UCSD-AML1 (cell line): ENCODE measurements at regions not wholly inside any gene's neighbourhood (a gene's known extent, or its start where the extent isn't known, plus 50 kb on each side); places are given as distances from the start of the nearest gene placed in this dataset.
A peak's percentile ranks its signal among the peaks of the same experiment; 100 is the strongest.
"Not testable (repeated sequence)": the region's sequence is repeated elsewhere in the genome, so short reads cannot be mapped to it uniquely, and the experiment has no call there.

Experiments
- DNase-seq: peaks from one replicate; lab custom pipeline; 2025; ENCODE audit not compliant: unreplicated experiment; lab: John Stamatoyannopoulos, UW

DNA sequence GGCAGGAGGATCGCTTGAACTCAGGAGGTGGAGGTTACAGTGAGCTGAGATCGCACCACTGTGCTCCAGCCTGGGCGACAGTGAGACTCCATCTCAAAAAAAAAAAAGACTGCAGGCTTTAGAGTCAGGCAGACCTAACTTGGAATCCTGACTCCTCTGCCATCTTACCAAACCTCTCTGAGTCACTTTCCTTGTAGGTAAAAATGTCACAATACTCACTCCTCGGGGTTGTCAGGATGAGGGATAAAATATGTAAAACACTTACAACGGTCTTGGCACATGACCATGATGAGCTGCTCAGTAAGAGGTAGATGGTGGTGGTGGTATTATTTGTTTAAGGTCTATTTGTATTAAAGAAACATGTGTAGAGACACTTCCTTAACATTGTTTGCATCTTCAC lies 154.1 kb upstream of the PDE1C start:
- no peak for DNase-seq

DNA sequence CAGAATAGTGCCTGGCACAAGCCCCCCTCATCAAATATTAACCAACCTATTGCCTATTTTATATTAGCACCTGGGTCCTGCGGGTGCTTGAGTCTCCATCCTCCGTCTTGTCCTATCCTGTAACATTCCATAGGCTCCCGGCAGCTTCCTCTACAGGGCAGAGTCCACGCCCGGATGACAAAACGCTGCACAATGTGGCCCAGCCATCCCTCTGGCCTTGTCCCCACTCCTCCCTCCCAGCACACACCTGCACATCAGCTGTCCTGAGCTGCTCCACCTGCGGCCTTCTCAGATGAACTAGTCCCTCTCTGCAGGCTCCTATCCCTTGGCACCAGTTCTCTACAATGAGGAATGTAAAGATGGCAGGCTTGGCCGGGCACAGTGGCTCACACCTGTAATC lies 153.5 kb upstream of the PDE1C start:
- DNase-seq, result no peak

DNA sequence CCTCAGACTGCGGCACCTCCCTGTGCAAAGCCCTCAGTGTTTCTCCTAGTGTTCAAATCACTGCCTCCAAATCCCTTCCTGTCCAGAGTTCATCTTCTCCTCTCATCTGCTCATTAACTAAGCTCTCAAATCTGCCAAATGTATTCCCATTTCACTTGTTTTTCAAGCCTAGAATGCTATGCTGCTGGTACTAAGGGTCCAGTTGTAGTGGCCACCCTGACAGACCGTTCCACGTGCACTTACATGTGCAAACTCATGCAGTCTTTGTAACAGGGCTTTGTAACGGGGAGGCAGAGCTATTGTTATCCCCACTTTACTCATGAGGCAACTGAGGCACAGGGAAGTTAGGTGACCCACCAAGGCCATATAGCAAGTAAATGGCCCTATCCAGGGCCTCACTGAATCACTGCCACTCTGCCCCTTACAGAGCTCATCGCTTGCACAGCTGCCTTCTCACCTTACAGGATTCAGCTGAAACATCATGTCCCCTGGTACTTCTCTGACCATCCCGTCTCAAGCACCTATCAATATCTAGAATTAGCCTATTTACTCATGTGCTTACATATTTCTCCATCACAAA lies 153.0 kb upstream of the PDE1C start:
- DNase-seq, result no peak

DNA sequence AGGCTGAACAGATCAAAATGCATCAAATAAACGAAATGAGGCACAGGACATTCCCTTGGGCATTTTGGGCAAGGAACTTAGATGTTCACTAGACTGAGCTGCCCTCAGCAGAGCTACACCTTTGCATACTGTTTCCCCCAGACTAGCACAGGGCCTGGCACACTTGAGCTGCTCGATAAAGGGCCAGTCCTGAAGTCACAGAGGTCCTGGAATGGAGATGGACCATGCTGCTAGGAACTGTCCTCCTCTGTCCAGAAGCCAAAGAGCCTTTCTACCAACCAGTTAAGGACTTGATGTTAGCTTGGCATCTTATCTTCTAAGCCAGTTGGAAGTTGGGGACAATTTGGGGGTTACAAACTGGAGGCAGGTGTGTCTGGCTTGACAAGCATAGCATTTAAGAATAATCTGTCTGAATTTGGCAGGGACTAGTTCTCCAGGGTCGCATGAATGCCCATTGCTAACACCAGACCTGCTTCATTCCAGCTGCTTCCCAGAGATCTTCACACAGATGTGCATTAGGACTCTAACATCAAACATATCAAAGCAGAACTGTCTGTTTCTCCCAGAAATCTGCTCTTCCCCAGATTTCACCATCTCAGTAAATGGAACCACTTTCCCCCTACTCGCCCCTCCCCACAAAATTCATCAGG lies 152.2 kb upstream of the PDE1C start:
- no peak for DNase-seq

GRCh38 chr7:32221736-32222135 lies 151.5 kb upstream of the PDE1C start:
- no peak for DNase-seq

DNA sequence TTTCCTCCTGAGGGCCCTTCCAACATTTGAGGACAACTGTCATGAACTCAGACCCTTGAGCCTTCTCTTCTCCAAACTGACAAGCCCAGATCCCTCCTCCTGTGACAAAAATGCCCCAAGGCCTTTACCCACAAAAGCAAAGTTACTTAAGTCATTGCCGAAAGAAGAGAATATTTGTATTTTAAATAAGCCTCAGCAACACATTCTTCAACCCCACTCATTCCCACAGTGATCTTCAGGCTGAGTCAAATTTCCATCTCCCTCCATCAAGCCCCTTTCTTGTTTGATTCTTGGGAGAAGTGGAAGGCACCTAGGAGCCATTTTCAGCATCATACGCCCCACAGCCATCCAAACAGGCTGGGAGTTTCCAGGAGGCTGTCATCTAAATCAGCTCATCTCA lies 150.8 kb upstream of the PDE1C start:
- DNase-seq, result no peak

DNA sequence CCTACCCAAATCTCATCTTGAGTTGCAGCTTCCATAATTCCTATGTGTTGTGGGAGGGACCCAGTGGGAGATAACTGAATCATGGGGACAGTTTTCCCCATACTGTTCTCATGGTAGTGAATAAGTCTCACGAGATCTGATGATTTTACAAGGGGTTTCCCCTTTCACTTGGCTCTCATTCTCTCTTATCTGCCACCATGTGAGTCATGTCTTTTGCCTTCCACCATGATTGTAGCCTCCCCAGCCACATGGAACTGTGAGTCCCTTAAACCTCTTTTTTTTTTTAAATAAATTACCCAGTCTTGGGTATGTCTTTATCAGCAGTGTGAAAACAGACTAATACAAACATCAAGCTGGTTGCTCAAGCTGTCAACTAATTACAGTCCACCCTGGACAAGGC lies 149.6 kb upstream of the PDE1C start:
- DNase-seq, result not testable (repeated sequence)

DNA sequence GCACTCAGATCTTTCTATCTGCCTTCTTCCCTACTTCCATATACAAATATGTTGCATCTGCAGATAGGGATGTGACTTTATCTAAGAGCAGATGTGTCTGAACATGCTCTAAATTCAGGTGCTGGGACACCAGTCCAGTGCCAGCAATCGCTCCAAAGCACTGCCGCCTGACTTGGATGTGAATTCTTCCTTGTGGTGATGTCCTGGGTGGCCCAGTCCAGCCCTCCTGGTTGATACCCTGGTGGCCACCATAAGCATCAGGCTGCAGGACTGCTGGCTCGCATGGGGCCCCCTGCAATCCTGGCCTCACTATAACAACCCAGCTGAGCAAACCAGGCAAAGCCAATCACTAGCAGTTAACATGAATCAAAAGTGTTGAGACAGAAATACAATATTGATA lies 149.2 kb upstream of the PDE1C start:
- no peak for DNase-seq

- DNase-seq, result no peak
These were observed 148.6 kb upstream of the PDE1C start for GRCh38 chr7:32218741-32219288.

DNA sequence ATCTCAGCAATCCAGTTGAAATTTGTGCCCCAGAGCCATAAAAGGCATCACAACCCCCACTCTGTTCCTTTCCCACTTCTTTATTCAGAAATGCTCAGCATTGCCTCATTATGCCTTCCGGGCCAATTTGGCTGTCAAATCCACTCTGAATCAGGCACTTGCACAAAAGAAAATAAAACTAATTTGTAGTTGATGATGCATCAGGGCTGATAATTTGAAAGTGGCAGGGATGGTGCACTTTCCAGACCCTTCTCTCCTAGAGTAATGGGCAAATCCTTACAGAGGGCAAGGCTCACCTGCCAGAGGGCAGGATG lies 147.9 kb upstream of the PDE1C start:
- DNase-seq, result no peak

DNA sequence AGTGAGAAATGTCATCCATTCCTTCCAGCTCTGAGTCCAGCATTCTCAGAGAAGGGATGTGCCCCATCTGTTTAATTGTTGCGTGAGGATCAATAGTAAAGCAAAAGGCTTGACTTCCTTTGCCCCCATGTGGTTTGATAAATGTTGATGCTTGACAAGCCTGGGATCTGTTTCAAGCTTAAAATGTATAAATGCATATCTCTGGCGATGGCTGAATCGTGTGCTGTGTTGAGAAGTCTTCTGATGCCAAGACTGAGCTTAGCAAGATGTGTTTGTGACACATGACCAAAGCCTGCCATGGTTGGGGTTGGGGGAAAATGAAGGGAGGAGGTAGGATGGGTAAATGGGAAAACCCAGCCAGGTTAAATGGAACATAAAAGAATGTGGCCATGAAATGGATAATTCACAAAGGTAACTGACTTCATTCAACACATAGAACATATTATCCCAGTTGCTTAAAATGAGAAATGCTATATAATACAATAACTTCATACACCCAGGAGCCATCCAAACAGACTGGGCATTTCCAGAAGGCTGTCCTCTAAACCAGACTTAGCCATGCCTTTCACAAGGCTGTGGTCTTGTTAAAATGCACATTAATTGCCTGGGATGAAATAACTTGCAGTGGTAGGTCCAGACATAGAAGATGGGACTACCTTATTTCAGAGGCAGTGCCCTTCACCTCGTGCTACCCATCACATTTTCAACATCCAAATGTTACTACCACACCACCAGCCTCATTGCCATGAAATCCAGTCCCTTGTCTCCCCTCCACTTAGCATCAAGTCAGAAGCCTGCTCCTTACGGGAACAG lies 147.3 kb upstream of the PDE1C start:
- no peak for DNase-seq

GRCh38 chr7:32216759-32217158 lies 146.6 kb upstream of the PDE1C start:
- DNase-seq, result no peak

DNA sequence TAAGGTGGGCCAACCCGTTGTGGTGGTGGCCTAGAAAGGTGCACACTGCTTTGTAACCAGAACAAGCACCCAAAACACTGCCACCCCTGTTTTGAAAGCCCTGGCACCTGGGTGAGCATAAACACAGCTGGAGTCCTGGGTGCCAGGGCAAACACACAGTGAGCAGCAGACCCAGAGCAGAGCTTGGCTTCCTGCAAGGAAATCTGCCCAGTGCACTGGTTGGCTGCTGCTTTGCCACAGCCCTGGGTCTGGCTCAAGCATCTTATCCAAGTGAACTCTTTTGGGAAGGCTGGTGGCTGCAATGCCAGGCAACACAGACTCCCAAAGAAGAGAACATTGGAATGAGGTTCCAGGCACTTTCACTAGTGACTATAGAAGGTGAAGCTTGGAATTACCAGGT lies 145.5 kb upstream of the PDE1C start:
- DNase-seq, result no peak

GRCh38 chr7:32214913-32215312 lies 144.7 kb upstream of the PDE1C start:
- no peak for DNase-seq

GRCh38 chr7:32212321-32212720 lies 142.1 kb upstream of the PDE1C start:
- DNase-seq, result no peak

DNA sequence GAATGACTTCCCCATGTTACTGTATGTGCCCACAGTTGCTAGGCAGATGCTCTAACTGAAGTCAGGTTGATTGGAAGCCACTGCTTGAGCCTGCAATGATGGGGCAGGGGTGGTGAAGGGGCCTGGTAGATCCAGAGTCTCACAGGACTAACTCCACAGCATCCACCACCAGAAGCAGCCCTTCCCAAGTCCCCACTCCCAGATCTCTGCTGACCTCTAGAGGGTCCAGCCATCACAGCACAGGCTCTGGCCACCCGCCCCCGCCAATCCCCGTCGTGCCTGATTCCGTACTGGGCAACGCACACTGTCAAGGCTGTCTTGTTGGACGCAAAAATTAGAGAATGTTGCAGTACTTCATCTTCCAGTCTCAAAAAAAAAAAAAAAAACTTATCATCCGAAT lies 136.8 kb upstream of the PDE1C start:
- DNase-seq, result no peak

DNA sequence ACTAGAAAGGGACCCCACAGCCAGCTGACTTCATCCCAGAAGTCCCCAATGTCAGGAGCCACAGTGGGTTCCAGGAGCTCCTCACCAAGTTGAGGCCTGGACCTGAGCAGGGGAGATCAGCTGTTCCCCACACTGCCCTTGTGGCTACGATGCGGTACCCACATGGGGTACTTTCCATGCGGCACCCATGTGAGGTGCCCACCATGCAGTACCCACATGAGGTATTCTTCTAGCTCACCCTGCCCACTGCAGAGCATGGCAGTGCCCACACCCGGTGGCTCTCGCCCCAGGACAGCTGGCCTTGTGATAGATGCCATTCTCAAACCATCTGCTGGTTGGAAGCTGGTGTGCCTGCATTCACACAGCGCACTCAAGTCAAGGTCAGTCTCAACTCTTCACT lies 136.3 kb upstream of the PDE1C start:
- DNase-seq, result no peak

DNA sequence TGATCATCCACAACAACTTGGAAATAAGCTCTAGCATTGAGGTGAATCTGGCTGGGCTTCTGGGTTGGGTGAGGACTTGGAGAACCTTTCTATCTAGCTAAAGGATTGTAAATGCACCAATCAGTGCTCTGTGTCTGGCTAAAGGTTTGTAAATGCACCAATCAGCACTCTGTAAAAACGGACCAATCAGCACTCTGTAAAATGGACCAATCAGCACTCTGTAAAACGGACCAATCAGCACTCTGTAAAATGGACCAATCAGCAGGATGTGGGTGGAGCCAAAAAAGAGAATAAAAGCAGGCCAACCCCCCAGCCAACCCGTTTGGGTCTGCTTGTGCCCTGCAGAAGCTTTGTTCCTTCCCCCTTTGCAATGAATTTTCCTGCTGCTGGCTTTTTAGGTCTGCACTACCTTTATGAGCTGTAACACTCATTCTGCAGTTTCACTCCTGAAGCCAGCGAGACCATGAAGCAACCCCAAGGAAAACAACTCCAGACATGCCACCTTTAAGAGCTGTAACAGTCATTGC lies 135.2 kb upstream of the PDE1C start:
- DNase-seq, result not testable (repeated sequence)

DNA sequence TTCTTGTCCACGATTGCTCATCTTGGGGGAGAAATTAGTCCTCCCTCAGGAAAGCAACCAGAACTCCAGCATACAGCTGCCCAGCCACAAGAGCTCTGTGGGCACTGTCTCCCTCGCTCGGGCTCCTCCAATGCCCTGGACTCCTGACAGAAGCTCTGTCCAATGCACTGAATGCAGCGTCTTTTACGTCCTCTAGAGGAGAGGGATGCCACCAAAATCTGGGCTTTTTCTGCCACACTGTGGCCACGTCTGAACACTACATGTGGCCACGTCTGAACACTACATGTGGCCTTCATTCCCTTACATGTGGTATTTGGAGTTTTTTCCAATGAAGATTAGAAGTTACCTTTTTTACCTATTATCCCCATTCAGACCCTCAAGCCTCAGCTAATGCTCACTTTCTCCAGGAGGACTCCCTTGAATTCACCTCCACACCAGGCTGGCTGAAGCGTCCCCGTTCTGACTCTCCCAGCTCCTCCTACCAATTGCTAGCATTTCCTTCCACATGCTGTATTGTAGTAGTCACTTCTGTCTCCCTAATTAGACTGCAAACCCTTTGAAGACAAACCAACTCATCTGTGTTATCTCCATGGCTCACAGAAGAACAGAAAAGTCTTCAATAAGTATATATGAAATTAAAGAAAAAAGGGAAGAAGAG lies 134.3 kb upstream of the PDE1C start:
- peak; percentile 39 for DNase-seq

- DNase-seq, result no peak
These were observed 130.4 kb upstream of the PDE1C start for GRCh38 chr7:32200646-32201045.

DNA sequence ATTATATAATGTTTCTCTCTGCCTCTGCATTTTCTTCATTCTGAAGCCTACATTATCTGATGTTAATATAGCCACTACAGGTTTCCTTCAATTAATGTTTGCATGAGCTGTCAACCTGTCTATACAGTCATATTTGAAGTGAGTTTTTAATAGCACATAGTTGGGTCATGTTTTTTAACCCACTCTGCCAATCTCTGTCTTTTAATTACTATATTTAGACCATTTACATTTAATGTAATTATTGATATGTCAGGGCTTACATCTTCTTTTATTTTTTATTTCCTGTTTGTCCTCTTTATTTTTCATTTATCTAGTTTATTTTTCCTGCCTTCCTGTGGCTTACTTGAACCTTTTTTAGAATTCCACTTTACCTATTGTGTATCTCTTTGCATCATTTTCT lies 124.3 kb upstream of the PDE1C start:
- no peak for DNase-seq

DNA sequence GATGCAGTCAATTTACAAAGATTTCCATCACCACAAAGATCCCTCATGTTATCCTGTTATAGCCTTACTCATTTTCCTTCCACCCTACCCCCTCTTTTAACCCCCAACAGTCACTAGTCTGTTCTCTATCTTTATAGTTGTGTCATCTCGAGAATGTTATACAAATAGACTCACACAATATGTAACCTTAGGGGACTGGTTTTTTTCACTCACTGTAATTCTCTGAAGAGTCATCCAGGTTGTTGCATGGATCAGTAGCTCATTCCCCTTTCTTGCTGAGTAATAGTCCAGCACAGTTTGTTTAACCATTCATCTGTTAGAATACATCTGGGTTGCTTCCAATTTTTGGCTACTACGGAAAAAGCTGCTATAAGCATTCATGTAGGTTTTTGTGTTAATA lies 121.1 kb upstream of the PDE1C start:
- no peak for DNase-seq
